AG04449 (cell line): ENCODE measurements at regions not wholly inside any gene's neighbourhood (a gene's known extent, or its start where the extent isn't known, plus 50 kb on each side); places are given as distances from the start of the nearest gene placed in this dataset.

Experiments
- CTCF ChIA-PET: fragments of 350-600 bp; formaldehyde crosslinking; extraction: SDS; loops from one replicate; lab custom pipeline; 2021; ENCODE audit warnings: antibody characterized with exemption; lab: Yijun Ruan, JAX
- POLR2A ChIA-PET: fragments of 400-600, 350-600 bp; formaldehyde crosslinking; extraction: SDS; loops from one replicate; lab custom pipeline; 2020; ENCODE audit warnings: antibody characterized with exemption, inconsistent platforms; lab: Yijun Ruan, JAX
- DNase-seq: peaks from one replicate; pipeline ENCODE4 v3.0.0-alpha.2; 2010; ENCODE audit warnings: low read depth, low spot score
- H3K4me3 ChIP-seq: 2 replicates; pipeline ENCODE4 v1.5.1; 2011; ENCODE audit warnings: low read depth, mild to moderate bottlenecking, control low read depth, low read length
- CTCF ChIP-seq: IDR thresholded peaks from one replicate; pipeline ENCODE4 v1.5.1; 2011; ENCODE audit warnings: mild to moderate bottlenecking, moderate library complexity, low read length, control low read depth, inconsistent platforms; ENCODE audit not compliant: insufficient read depth; ENCODE audit errors: missing control alignments

GRCh38 chr9:90103771-90104170, 499.0 kb downstream of the GADD45G start:
- CTCF ChIA-PET = interaction anchor here (1.0 to 5.1 kb wide), 3 partner anchors 10 to 502 kb away, joined by 3 to 265 read pairs (median 10); partner anchors contain the start of gene GADD45G
- DNase-seq = no peak
- POLR2A ChIA-PET = no interaction called here
- no peak for TF ChIP-seq CTCF
- H3K4me3 ChIP-seq = no peak overlapping the region

GRCh38 chr9:90105773-90106172, 501.0 kb downstream of the GADD45G start:
- no peak overlapping the region for H3K4me3 ChIP-seq
- no peak for DNase-seq
- POLR2A ChIA-PET = no interaction called here
- CTCF ChIA-PET = interaction anchor here (1.1 to 2.8 kb wide), 6 partner anchors 9 to 508 kb away, joined by 3 to 20 read pairs (median 6); no protein-coding TSS in a partner anchor
- TF ChIP-seq CTCF = no peak

GRCh38 chr9:90107040-90107725, 502.4 kb downstream of the GADD45G start:
- H3K4me3 ChIP-seq = no peak overlapping the region
- POLR2A ChIA-PET = no interaction called here
- no peak for TF ChIP-seq CTCF
- no peak for DNase-seq
- CTCF ChIA-PET = interaction anchor here (0.9 to 2.8 kb wide), 3 partner anchors 504 to 510 kb away, joined by 3 to 20 read pairs (median 10); no protein-coding TSS in a partner anchor

GRCh38 chr9:90107726-90108655, 503.2 kb downstream of the GADD45G start:
- ChIA-PET POLR2A (no interaction called here), CTCF (interaction anchor here (0.9 to 1.7 kb wide), 2 partner anchors 505 to 507 kb away, joined by 3 to 10 read pairs; no protein-coding TSS in a partner anchor)
- H3K4me3 ChIP-seq = no peak overlapping the region
- TF ChIP-seq CTCF = no peak
- no peak for DNase-seq

- no peak for TF ChIP-seq CTCF
- CTCF ChIA-PET = interaction anchor here (0.6 to 0.9 kb wide), 2 partner anchors 512 to 564 kb away, joined by 3 read pairs; no protein-coding TSS in a partner anchor
- DNase-seq = no peak
- H3K4me3 ChIP-seq = no peak overlapping the region
- POLR2A ChIA-PET = no interaction called here
Measured at GRCh38 chr9:90112788-90113187, 508.0 kb downstream of the GADD45G start.
